Trophoblast cell (in vitro differentiated cells and primary cell): ENCODE measurements at regions not wholly inside any gene's neighbourhood (a gene's known extent, or its start where the extent isn't known, plus 50 kb on each side); places are given as distances from the start of the nearest gene placed in this dataset.

Source experiments
- DNase-seq, 2 donors: peaks; one replicate each; pipeline ENCODE4 v3.0.0-alpha.2; 2016
- H2AFZ ChIP-seq: 2 replicates; pipeline ENCODE4 v1.6.1; 2013; ENCODE audit warnings: low read length, moderate library complexity, mild to moderate bottlenecking; ENCODE audit not compliant: insufficient read depth, poor library complexity
- H2AK5ac ChIP-seq: 2 replicates; pipeline ENCODE4 v1.6.1; 2013; ENCODE audit warnings: mild to moderate bottlenecking, low read length
- H2BK120ac ChIP-seq: 2 replicates; pipeline ENCODE4 v1.6.1; 2013; ENCODE audit warnings: low read length, mild to moderate bottlenecking, moderate library complexity; ENCODE audit not compliant: insufficient read depth, poor library complexity
- H2BK12ac ChIP-seq: 2 replicates; pipeline ENCODE4 v1.6.1; 2013; ENCODE audit warnings: mild to moderate bottlenecking, low read length, moderate library complexity
- H2BK5ac ChIP-seq: 2 replicates; pipeline ENCODE4 v1.6.1; 2013; ENCODE audit warnings: low read length, low read depth, moderate library complexity, mild to moderate bottlenecking; ENCODE audit not compliant: poor library complexity
- H3K14ac ChIP-seq: 2 replicates; pipeline ENCODE4 v1.6.1; 2013; ENCODE audit warnings: mild to moderate bottlenecking, low read length
- H3K18ac ChIP-seq: 2 replicates; pipeline ENCODE4 v1.6.1; 2013; ENCODE audit warnings: mild to moderate bottlenecking, low read length
- H3K23ac ChIP-seq: 2 replicates; pipeline ENCODE4 v1.6.1; 2013; ENCODE audit warnings: low read length
- H3K27ac ChIP-seq: 2 replicates; pipeline ENCODE4 v1.5.1; 2013; ENCODE audit warnings: low read depth, mild to moderate bottlenecking, inconsistent platforms, low read length, moderate library complexity
- H3K27me3 ChIP-seq: 2 replicates; pipeline ENCODE4 v1.6.1; 2013; ENCODE audit warnings: inconsistent platforms, mild to moderate bottlenecking, low read length, moderate library complexity; ENCODE audit not compliant: insufficient read depth
- H3K36me3 ChIP-seq, 2 experiments: 1 replicate in 1 of 2; 2 replicates in 1 of 2; pipeline ENCODE4 v1.6.1; 2013; ENCODE audit warnings: low read length in 2 of 2, mild to moderate bottlenecking in 2 of 2, moderate library complexity in 1 of 2; ENCODE audit not compliant: insufficient read depth in 2 of 2, control insufficient read depth in 1 of 2
- H3K4ac ChIP-seq: 2 replicates; pipeline ENCODE4 v1.6.1; 2013; ENCODE audit warnings: low read depth, mild to moderate bottlenecking, low read length, moderate library complexity
- H3K4me1 ChIP-seq, 2 experiments: 1 replicate in 1 of 2; 2 replicates in 1 of 2; pipeline ENCODE4 v1.6.1; 2013; ENCODE audit warnings: low read length in 2 of 2, mild to moderate bottlenecking in 2 of 2, moderate library complexity in 1 of 2; ENCODE audit not compliant: insufficient read depth in 2 of 2, control insufficient read depth in 1 of 2
- H3K4me2 ChIP-seq: 2 replicates; pipeline ENCODE4 v1.6.1; 2013; ENCODE audit warnings: inconsistent platforms, mild to moderate bottlenecking, low read length, moderate library complexity
- H3K4me3 ChIP-seq: 2 replicates; pipeline ENCODE4 v1.5.1; 2013; ENCODE audit warnings: mild to moderate bottlenecking, low read depth, low read length, inconsistent platforms
- H3K79me1 ChIP-seq: one replicate; pipeline ENCODE4 v1.6.1; 2013; ENCODE audit warnings: low read length
- H3K79me2 ChIP-seq: 2 replicates; pipeline ENCODE4 v1.6.1; 2013; ENCODE audit warnings: low read length, mild to moderate bottlenecking; ENCODE audit not compliant: control insufficient read depth, insufficient read depth, poor library complexity
- H3K9ac ChIP-seq: 2 replicates; pipeline ENCODE4 v1.6.1; 2013; ENCODE audit warnings: mild to moderate bottlenecking, low read length
- H3K9me3 ChIP-seq: 2 replicates; pipeline ENCODE4 v1.6.1; 2013; ENCODE audit warnings: low read depth, mild to moderate bottlenecking, control low read depth, inconsistent platforms, low read length; ENCODE audit not compliant: insufficient read depth
- H4K12ac ChIP-seq: 2 replicates; pipeline ENCODE4 v1.6.1; 2013; ENCODE audit warnings: low read depth, mild to moderate bottlenecking, low read length, moderate library complexity
- H4K8ac ChIP-seq: 2 replicates; pipeline ENCODE4 v1.6.1; 2013; ENCODE audit warnings: low read depth, mild to moderate bottlenecking, low read length, moderate library complexity
- H4K91ac ChIP-seq: one replicate; pipeline ENCODE4 v1.6.1; 2013; ENCODE audit warnings: low read depth, mild to moderate bottlenecking, low read length, moderate library complexity
- WGBS: extraction: QIAGEN DNeasy Blood & Tissue Kit; methylation state at CpG from one replicate; pipeline ENCODE4 v1.1.7; 2013; ENCODE audit warnings: missing lambda C conversion rate; ENCODE audit not compliant: insufficient read length, insufficient coverage; ENCODE audit errors: extremely low coverage; 5-methylcytosine and 5-hydroxymethylcytosine counted together

- no peak overlapping the region for H4K12ac ChIP-seq
- H3K36me3 ChIP-seq, result peaks cover 0 to 3% of the 10 kb centered on the region in 2 experiments
- no peak overlapping the region for H3K18ac ChIP-seq
- no peaks in the 10 kb centered on the region for H3K9me3 ChIP-seq
- H2AK5ac ChIP-seq, result no peak overlapping the region
- H2BK5ac ChIP-seq, result no peak overlapping the region
- H3K79me2 ChIP-seq, result no peaks in the 10 kb centered on the region
- DNase-seq, result no peak
- no peak overlapping the region for H3K9ac ChIP-seq
- no peaks in the 10 kb centered on the region for H3K27me3 ChIP-seq
- no peak overlapping the region for H2AFZ ChIP-seq
- no peak overlapping the region for H4K91ac ChIP-seq
- H3K4me3 ChIP-seq, result no peak overlapping the region
- no peak overlapping the region for H3K4me2 ChIP-seq
- no peak overlapping the region for H3K4ac ChIP-seq
- no peak overlapping the region for H2BK12ac ChIP-seq
- no peak overlapping the region for H3K23ac ChIP-seq
- WGBS, result no CpG with 5 or more reads among the region's 4 CpGs
- no peak overlapping the region for H4K8ac ChIP-seq
- H2BK120ac ChIP-seq, result no peak overlapping the region
- no peak overlapping the region for H3K27ac ChIP-seq
- no peak overlapping the region for H3K14ac ChIP-seq
- peaks cover 3 to 7% of the 10 kb centered on the region in 2 experiments for H3K4me1 ChIP-seq
- H3K79me1 ChIP-seq, result peaks cover 4% of the 10 kb centered on the region
Measured at GRCh38 chr1:232504651-232505050, 125.3 kb downstream of the SIPA1L2 start.

DNA sequence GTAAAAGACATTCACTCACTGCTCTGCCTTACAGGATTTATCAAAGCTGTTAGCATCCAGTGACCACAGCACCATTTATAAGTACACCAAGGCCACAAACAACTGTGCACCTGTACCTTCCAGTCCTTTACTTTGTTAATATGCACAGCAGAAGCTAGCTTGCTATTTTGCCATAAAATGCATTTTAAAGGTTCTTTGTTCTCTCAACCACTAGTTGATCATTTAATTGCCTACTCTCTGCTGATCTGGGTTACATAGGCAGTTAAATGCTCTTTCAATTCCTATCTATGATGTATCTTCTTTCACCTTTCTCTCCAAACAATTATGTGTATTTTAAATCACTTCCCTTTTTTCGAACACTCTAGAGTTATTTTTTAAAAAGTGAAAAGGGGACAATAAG lies 126.4 kb downstream of the SIPA1L2 start:
- no peak overlapping the region for H4K12ac ChIP-seq
- H3K9me3 ChIP-seq, result no peaks in the 10 kb centered on the region
- no peaks in the 10 kb centered on the region for H3K27me3 ChIP-seq
- no peak overlapping the region for H3K14ac ChIP-seq
- H2BK5ac ChIP-seq, result no peak overlapping the region
- H3K79me1 ChIP-seq, result peaks cover 3% of the 10 kb centered on the region
- no peak for DNase-seq
- no peak overlapping the region for H3K9ac ChIP-seq
- no peak overlapping the region for H3K27ac ChIP-seq
- peaks cover 1 to 4% of the 10 kb centered on the region in 2 experiments for H3K4me1 ChIP-seq
- H2AK5ac ChIP-seq, result no peak overlapping the region
- H4K8ac ChIP-seq, result no peak overlapping the region
- H2BK12ac ChIP-seq, result no peak overlapping the region
- H3K4me3 ChIP-seq, result no peak overlapping the region
- H4K91ac ChIP-seq, result no peak overlapping the region
- no peak overlapping the region for H2BK120ac ChIP-seq
- no peak overlapping the region for H3K4me2 ChIP-seq
- no peak overlapping the region for H3K23ac ChIP-seq
- no peak overlapping the region for H2AFZ ChIP-seq
- H3K4ac ChIP-seq, result no peak overlapping the region
- H3K36me3 ChIP-seq, result peaks cover 0 to 3% of the 10 kb centered on the region in 2 experiments
- H3K18ac ChIP-seq, result no peak overlapping the region
- H3K79me2 ChIP-seq, result no peaks in the 10 kb centered on the region
- no CpG with 5 or more reads among the region's 1 CpG for WGBS

GRCh38 chr1:232501854-232502253 lies 128.1 kb downstream of the SIPA1L2 start:
- Histone ChIP-seq H2BK120ac (no peak overlapping the region), H3K9me3 (no peaks in the 10 kb centered on the region), H4K12ac (no peak overlapping the region), H4K91ac (no peak overlapping the region), H3K4me1 (no peaks in the 10 kb centered on the region), H3K18ac (no peak overlapping the region), H3K4me3 (no peak overlapping the region), H3K79me1 (no peaks in the 10 kb centered on the region), H3K36me3 (peaks cover 0 to 3% of the 10 kb centered on the region in 2 experiments), H3K9ac (no peak overlapping the region), H3K79me2 (no peaks in the 10 kb centered on the region), H2AK5ac (no peak overlapping the region), H3K14ac (no peak overlapping the region), H2BK5ac (no peak overlapping the region), H3K27me3 (no peaks in the 10 kb centered on the region), H4K8ac (no peak overlapping the region), H2BK12ac (no peak overlapping the region), H3K23ac (no peak overlapping the region), H3K4ac (no peak overlapping the region), H3K27ac (no peak overlapping the region), H2AFZ (no peak overlapping the region), H3K4me2 (no peak overlapping the region)
- WGBS, result no CpG with 5 or more reads among the region's 4 CpGs
- no peak for DNase-seq

- H3K14ac ChIP-seq, result no peak overlapping the region
- H3K4me1 ChIP-seq, result no peaks in the 10 kb centered on the region
- no CpG with 5 or more reads among the region's 4 CpGs for WGBS
- no peak overlapping the region for H2BK120ac ChIP-seq
- H3K4me2 ChIP-seq, result no peak overlapping the region
- H2AFZ ChIP-seq, result no peak overlapping the region
- no peaks in the 10 kb centered on the region for H3K36me3 ChIP-seq
- H3K27me3 ChIP-seq, result no peaks in the 10 kb centered on the region
- H3K4ac ChIP-seq, result no peak overlapping the region
- H2BK5ac ChIP-seq, result no peak overlapping the region
- no peak overlapping the region for H2AK5ac ChIP-seq
- H3K9ac ChIP-seq, result no peak overlapping the region
- DNase-seq, result no peak
- no peaks in the 10 kb centered on the region for H3K9me3 ChIP-seq
- H4K91ac ChIP-seq, result no peak overlapping the region
- no peak overlapping the region for H3K4me3 ChIP-seq
- no peak overlapping the region for H3K18ac ChIP-seq
- H3K27ac ChIP-seq, result no peak overlapping the region
- H4K12ac ChIP-seq, result no peak overlapping the region
- H4K8ac ChIP-seq, result no peak overlapping the region
- H2BK12ac ChIP-seq, result no peak overlapping the region
- no peaks in the 10 kb centered on the region for H3K79me2 ChIP-seq
- no peak overlapping the region for H3K23ac ChIP-seq
- H3K79me1 ChIP-seq, result no peaks in the 10 kb centered on the region
Measured at GRCh38 chr1:232499188-232499587, 130.7 kb downstream of the SIPA1L2 start.
